Muscle layer of colon (tissue), 2 donors: ENCODE measurements at regions not wholly inside any gene's neighbourhood (a gene's known extent, or its start where the extent isn't known, plus 50 kb on each side); places are given as distances from the start of the nearest gene placed in this dataset.

ENCODE experiments used
- H3K27ac ChIP-seq: one replicate; pipeline ENCODE4 v1.7.0; 2013; ENCODE audit warnings: low read depth, mild to moderate bottlenecking, low read length, moderate library complexity
- H3K27me3 ChIP-seq, 2 donors: one replicate each; pipeline ENCODE4 v1.7.0; 2013; ENCODE audit warnings: low read length in 2 of 2, mild to moderate bottlenecking in 2 of 2; ENCODE audit not compliant: insufficient read depth in 2 of 2, control insufficient read depth in 1 of 2
- H3K36me3 ChIP-seq: one replicate; pipeline ENCODE4 v1.7.0; 2013; ENCODE audit warnings: mild to moderate bottlenecking, low read length; ENCODE audit not compliant: insufficient read depth
- H3K4me1 ChIP-seq: one replicate; pipeline ENCODE4 v1.7.0; 2013; ENCODE audit warnings: mild to moderate bottlenecking, low read length; ENCODE audit not compliant: insufficient read depth
- H3K4me3 ChIP-seq, 2 donors: one replicate each; pipeline ENCODE4 v1.7.0; 2013; ENCODE audit warnings: low read length in 2 of 2, low read depth in 1 of 2, mild to moderate bottlenecking in 1 of 2, moderate library complexity in 1 of 2
- H3K9ac ChIP-seq: one replicate; pipeline ENCODE4 v1.7.0; 2013; ENCODE audit warnings: low read length
- H3K9me3 ChIP-seq: one replicate; pipeline ENCODE4 v1.7.0; 2013; ENCODE audit warnings: mild to moderate bottlenecking, low read length
- donor health status: abdominal sarcoma.
- donor health status: Adenocarcinoma of cecum.

DNA sequence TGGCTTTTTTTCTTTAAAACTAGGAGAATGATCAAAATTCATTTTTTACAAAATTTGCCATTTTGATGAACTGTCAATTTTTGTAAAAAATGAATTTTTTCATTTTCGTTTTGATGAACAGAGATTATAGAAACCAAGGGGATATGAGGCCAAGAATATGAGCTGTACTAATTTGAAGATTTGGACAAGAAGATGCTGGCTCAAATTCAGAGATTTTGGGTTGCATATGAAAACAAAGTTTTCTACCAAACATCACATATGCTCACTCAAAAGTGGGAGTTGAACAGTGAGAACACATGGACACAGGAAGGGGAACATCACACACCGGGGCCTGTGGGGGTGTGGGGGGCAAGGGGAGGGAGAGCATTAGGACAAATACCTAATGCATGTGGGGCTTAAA, 230.7 kb downstream of the SNAPC1 start:
- Histone ChIP-seq H3K4me3 (no peak overlapping the region), H3K36me3 (no peaks in the 10 kb centered on the region), H3K27me3 (no peaks in the 10 kb centered on the region), H3K4me1 (no peaks in the 10 kb centered on the region), H3K27ac (no peak overlapping the region), H3K9me3 (no peaks in the 10 kb centered on the region), H3K9ac (no peak overlapping the region)

DNA sequence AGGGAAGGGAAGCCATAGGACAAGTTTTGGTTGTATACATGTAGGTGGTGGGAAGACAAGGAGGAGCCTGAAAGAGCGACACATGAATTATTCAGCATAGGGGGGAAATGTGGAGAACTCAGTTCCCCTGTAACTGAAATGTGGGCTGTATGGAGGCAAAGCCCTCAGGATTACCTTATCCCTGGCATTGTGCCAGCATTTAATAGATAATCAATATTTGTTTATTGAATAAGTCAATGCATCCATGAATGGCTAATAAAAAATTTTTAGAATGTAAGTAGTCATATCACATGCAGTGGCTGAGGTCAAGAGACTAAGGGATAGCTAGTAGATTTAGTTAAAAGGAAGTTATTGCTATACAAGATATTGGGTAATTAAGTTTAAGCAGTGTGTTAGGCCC, 232.4 kb downstream of the SNAPC1 start:
- no peak overlapping the region for H3K27ac ChIP-seq
- H3K4me1 ChIP-seq, result no peaks in the 10 kb centered on the region
- no peaks in the 10 kb centered on the region for H3K27me3 ChIP-seq
- H3K4me3 ChIP-seq, result no peak overlapping the region
- H3K9me3 ChIP-seq, result no peaks in the 10 kb centered on the region
- H3K36me3 ChIP-seq, result no peaks in the 10 kb centered on the region
- no peak overlapping the region for H3K9ac ChIP-seq

GRCh38 chr14:61996753-61997152, 234.5 kb downstream of the SNAPC1 start:
- Histone ChIP-seq H3K4me1 (no peaks in the 10 kb centered on the region), H3K9me3 (no peaks in the 10 kb centered on the region), H3K9ac (no peak overlapping the region), H3K27me3 (no peaks in the 10 kb centered on the region), H3K36me3 (no peaks in the 10 kb centered on the region), H3K4me3 (no peak overlapping the region), H3K27ac (no peak overlapping the region)

DNA sequence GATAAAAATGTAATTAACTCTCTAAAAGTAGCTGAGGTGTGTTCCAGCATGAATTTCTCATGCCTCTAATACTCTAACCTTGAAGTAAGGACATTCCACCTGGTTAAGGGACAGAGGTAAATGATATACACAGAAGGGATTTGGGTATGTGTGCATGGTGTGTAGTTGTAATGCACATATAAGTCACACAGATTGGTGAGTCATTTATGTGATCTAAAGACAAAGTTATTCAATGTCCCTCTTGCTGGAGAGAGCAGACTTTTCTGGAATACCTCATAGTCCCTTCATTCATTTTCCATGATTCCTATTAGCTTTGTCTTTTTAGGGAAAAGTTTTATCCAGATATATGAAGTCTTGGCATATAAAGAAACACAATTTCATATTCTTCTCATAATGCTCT, 234.9 kb downstream of the SNAPC1 start:
- H3K27me3 ChIP-seq, result no peaks in the 10 kb centered on the region
- no peaks in the 10 kb centered on the region for H3K36me3 ChIP-seq
- H3K4me1 ChIP-seq, result no peaks in the 10 kb centered on the region
- no peak overlapping the region for H3K9ac ChIP-seq
- H3K4me3 ChIP-seq, result no peak overlapping the region
- no peaks in the 10 kb centered on the region for H3K9me3 ChIP-seq
- H3K27ac ChIP-seq, result no peak overlapping the region

- H3K4me1 ChIP-seq, result no peaks in the 10 kb centered on the region
- H3K27me3 ChIP-seq, result no peaks in the 10 kb centered on the region
- H3K4me3 ChIP-seq, result no peak overlapping the region
- H3K36me3 ChIP-seq, result no peaks in the 10 kb centered on the region
- no peak overlapping the region for H3K9ac ChIP-seq
- H3K27ac ChIP-seq, result no peak overlapping the region
- no peaks in the 10 kb centered on the region for H3K9me3 ChIP-seq
Measured at GRCh38 chr14:62001963-62002362, 239.7 kb downstream of the SNAPC1 start.

GRCh38 chr14:62002642-62003041, 240.4 kb downstream of the SNAPC1 start:
- no peak overlapping the region for H3K9ac ChIP-seq
- H3K27me3 ChIP-seq, result no peaks in the 10 kb centered on the region
- no peaks in the 10 kb centered on the region for H3K36me3 ChIP-seq
- no peaks in the 10 kb centered on the region for H3K4me1 ChIP-seq
- H3K4me3 ChIP-seq, result no peak overlapping the region
- H3K27ac ChIP-seq, result no peak overlapping the region
- no peaks in the 10 kb centered on the region for H3K9me3 ChIP-seq

DNA sequence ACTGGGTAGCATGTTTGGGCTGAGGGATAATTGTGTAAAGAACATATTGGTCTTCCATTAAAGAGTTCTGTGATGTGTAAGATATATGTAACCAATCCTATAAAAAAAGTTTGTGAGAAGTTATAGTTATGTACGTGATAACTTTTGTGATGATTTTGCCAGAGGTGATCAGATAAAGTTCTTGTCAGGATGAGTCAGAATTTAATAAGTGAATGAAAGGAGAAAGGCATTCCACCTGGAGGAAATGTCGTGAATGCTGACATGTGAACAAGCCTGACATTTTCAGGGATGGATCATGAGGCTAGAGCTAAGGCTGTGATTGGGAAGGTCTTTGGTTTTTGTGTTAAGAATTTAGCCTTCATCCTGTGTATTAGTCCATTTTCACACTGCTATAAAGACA, 241.5 kb downstream of the SNAPC1 start:
- H3K27me3 ChIP-seq, result no peaks in the 10 kb centered on the region
- no peaks in the 10 kb centered on the region for H3K9me3 ChIP-seq
- no peaks in the 10 kb centered on the region for H3K4me1 ChIP-seq
- H3K9ac ChIP-seq, result no peak overlapping the region
- H3K36me3 ChIP-seq, result no peaks in the 10 kb centered on the region
- H3K27ac ChIP-seq, result no peak overlapping the region
- no peak overlapping the region for H3K4me3 ChIP-seq

DNA sequence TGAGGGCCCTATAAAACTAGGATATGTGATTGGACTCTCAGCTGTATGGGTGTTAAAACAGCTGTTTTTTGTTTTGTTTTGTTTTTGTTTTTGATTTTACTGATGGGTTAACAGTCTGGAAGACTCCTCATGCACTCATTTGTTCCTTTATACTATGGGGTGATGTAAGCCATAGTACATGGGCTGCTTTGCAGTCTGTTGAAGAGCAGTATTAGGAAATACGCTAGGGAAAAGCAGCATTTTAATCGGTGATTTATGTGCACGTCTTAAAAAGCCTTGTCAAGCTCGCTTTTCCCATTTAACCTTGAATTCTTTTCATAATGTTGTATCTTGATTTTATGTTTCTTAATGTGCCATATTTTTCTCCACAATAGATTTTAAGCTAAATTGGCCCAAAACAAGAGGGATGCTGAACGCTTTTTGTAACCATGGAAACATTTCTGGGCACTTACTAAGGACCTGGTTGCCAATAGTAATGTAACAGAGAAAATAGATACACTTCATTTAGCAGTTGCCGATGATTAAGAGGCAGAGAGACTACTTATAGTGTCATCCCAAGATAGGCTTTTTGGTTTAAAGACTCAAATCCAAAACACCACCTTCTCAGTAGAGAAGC, 244.0 kb downstream of the SNAPC1 start:
- Histone ChIP-seq H3K27me3 (no peaks in the 10 kb centered on the region), H3K36me3 (no peaks in the 10 kb centered on the region), H3K9me3 (no peaks in the 10 kb centered on the region), H3K9ac (no peak overlapping the region), H3K4me3 (no peak overlapping the region), H3K4me1 (no peaks in the 10 kb centered on the region), H3K27ac (no peak overlapping the region)

GRCh38 chr14:62015243-62015642, 253.0 kb downstream of the SNAPC1 start:
- Histone ChIP-seq H3K4me1 (no peaks in the 10 kb centered on the region), H3K36me3 (no peaks in the 10 kb centered on the region), H3K4me3 (no peak overlapping the region), H3K9me3 (no peaks in the 10 kb centered on the region), H3K27ac (no peak overlapping the region), H3K9ac (no peak overlapping the region), H3K27me3 (no peaks in the 10 kb centered on the region)

GRCh38 chr14:62015945-62016344, 253.7 kb downstream of the SNAPC1 start:
- H3K27me3 ChIP-seq, result no peaks in the 10 kb centered on the region

GRCh38 chr14:62017651-62018230, 255.5 kb downstream of the SNAPC1 start:
- Histone ChIP-seq H3K27me3 (no peaks in the 10 kb centered on the region), H3K36me3 (no peaks in the 10 kb centered on the region), H3K4me1 (no peaks in the 10 kb centered on the region), H3K4me3 (no peak overlapping the region), H3K9me3 (no peaks in the 10 kb centered on the region), H3K9ac (no peak overlapping the region), H3K27ac (no peak overlapping the region)

More at GRCh38 chr14:62015945-62016344, 253.7 kb downstream of the SNAPC1 start:
- H3K9me3 ChIP-seq, result no peaks in the 10 kb centered on the region
- H3K36me3 ChIP-seq, result no peaks in the 10 kb centered on the region
- H3K27ac ChIP-seq, result no peak overlapping the region
- H3K4me3 ChIP-seq, result no peak overlapping the region
- no peaks in the 10 kb centered on the region for H3K4me1 ChIP-seq
- no peak overlapping the region for H3K9ac ChIP-seq

DNA sequence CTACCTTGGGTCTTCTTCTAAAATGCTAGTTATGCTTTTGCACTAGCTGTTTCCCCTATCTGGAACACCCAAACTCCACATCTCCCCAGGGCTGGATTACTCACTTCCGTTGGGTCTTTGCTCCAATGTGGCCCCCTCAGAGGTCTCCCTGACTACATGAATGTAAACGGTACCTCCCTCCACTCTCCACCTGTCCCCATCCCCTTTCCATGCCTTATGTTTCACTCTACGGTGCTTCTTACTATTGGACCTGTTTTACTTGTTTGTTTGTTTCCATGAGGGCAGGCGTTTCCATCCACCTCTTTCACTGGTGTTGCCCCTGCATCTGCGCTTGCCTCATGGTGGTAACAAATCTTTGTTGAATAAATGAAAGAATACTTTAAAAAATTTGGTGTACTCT, 256.4 kb downstream of the SNAPC1 start:
- H3K4me1 ChIP-seq, result no peaks in the 10 kb centered on the region
- no peak overlapping the region for H3K9ac ChIP-seq
- no peak overlapping the region for H3K4me3 ChIP-seq
- H3K36me3 ChIP-seq, result no peaks in the 10 kb centered on the region
- no peaks in the 10 kb centered on the region for H3K9me3 ChIP-seq
- no peak overlapping the region for H3K27ac ChIP-seq
- H3K27me3 ChIP-seq, result no peaks in the 10 kb centered on the region
